Mucosa of descending colon (tissue), 3 donors: ENCODE measurements at regions not wholly inside any gene's neighbourhood (a gene's known extent, or its start where the extent isn't known, plus 50 kb on each side); places are given as distances from the start of the nearest gene placed in this dataset.

Experiments
- ATAC-seq: fragments of 200-7000 bp; cut with Tn5 transposase; one replicate; pipeline ENCODE4 v1.9.1; 2020; ENCODE audit warnings: mild to moderate bottlenecking, moderate library complexity
- DNase-seq, 3 donors: peaks; one replicate each; pipeline ENCODE4 v3.0.0-alpha.2; 2020
- H3K36me3 ChIP-seq: fragments of 200-600 bp; one replicate; pipeline ENCODE4 v1.8.0; 2021; ENCODE audit warnings: low read depth, mild to moderate bottlenecking
- H3K4me1 ChIP-seq: fragments of 200-600 bp; one replicate; pipeline ENCODE4 v1.8.0; 2021; ENCODE audit warnings: low read depth, mild to moderate bottlenecking
- H3K4me3 ChIP-seq: fragments of 200-600 bp; one replicate; pipeline ENCODE4 v1.8.0; 2021; ENCODE audit warnings: mild to moderate bottlenecking
- H3K9me3 ChIP-seq: fragments of 200-600 bp; one replicate; pipeline ENCODE4 v1.8.0; 2021; ENCODE audit warnings: mild to moderate bottlenecking
- CTCF ChIP-seq: fragments of 200-600 bp; IDR thresholded peaks from one replicate; pipeline ENCODE4 v1.8.0; 2022; ENCODE audit warnings: antibody characterized with exemption, mild to moderate bottlenecking
- intact Hi-C, 2 donors: fragments of 100-400 bp; cut with DNase I in 1 of 2; cut with micrococcal nuclease in 1 of 2; formaldehyde crosslinking; loops; one replicate each; pipeline versions ENCODE4 v1.11.0 to v1.11.1; 2022; cut with DNase I, micrococcal nuclease
- donor health status: DM: no; HTN: no; CAD: no; lungs with moderate emphysema.
- donor health status: DM: no; HTN: no; CAD: no.
- donor health status: DM: no; HTN: yes; CAD: no.

GRCh38 chr12:89091293-89091841, 260.9 kb downstream of the DUSP6 start:
- no peak for TF ChIP-seq CTCF
- intact Hi-C loops: no loop called here
- Histone ChIP-seq H3K36me3 (no peaks in the 10 kb centered on the region), H3K4me3 (no peak overlapping the region), H3K9me3 (peaks cover 12% of the 10 kb centered on the region), H3K4me1 (peaks cover 7% of the 10 kb centered on the region)
- ATAC-seq: no peak
- no peak for DNase-seq

GRCh38 chr12:89089264-89089663, 263.0 kb downstream of the DUSP6 start:
- TF ChIP-seq CTCF: no peak
- DNase-seq (no peak), ATAC-seq (no peak)
- Histone ChIP-seq H3K4me1 (peaks cover 7% of the 10 kb centered on the region), H3K4me3 (no peak overlapping the region), H3K36me3 (no peaks in the 10 kb centered on the region), H3K9me3 (peaks cover 12% of the 10 kb centered on the region)
- intact Hi-C loops: no loop called here

GRCh38 chr12:89087876-89088275, 264.4 kb downstream of the DUSP6 start:
- ATAC-seq (no peak), DNase-seq (no peak)
- H3K4me3 ChIP-seq: no peak overlapping the region
- no peak for TF ChIP-seq CTCF
- intact Hi-C loops: no loop called here
- peaks cover 7% of the 10 kb centered on the region for H3K4me1 ChIP-seq
- H3K36me3 ChIP-seq: no peaks in the 10 kb centered on the region
- H3K9me3 ChIP-seq: peaks cover 12% of the 10 kb centered on the region

- Histone ChIP-seq H3K36me3 (no peaks in the 10 kb centered on the region), H3K4me3 (no peak overlapping the region), H3K9me3 (peaks cover 12% of the 10 kb centered on the region), H3K4me1 (peaks cover 7% of the 10 kb centered on the region)
- intact Hi-C loops: no loop called here
- DNase-seq (peak; percentile 29 to 38 (median 29)), ATAC-seq (peak; percentile 65)
- no peak for TF ChIP-seq CTCF
Measured at GRCh38 chr12:89087149-89087825, 265.0 kb downstream of the DUSP6 start.

- Histone ChIP-seq H3K4me3 (no peak overlapping the region), H3K4me1 (peaks cover 7% of the 10 kb centered on the region), H3K36me3 (no peaks in the 10 kb centered on the region), H3K9me3 (no peaks in the 10 kb centered on the region)
- intact Hi-C loops: no loop called here
- TF ChIP-seq CTCF: no peak
- DNase-seq (no peak), ATAC-seq (no peak)
Measured at GRCh38 chr12:89085421-89085820, 266.9 kb downstream of the DUSP6 start.
